IMR-90 (cell line): ENCODE measurements at regions not wholly inside any gene's neighbourhood (a gene's known extent, or its start where the extent isn't known, plus 50 kb on each side); places are given as distances from the start of the nearest gene placed in this dataset.

Experiments used
- ATAC-seq: fragments of 200-7000 bp; cut with Tn5 transposase; 2 replicates; pipeline ENCODE4 v1.9.1; 2020; ENCODE audit warnings: low read depth, mild to moderate bottlenecking, moderate library complexity
- BruUV-seq: library from RNA; stranded (reverse); fragments of 400-500 nt; replicated peaks from 2 replicates; lab custom pipeline; 2021; lab: Mats Ljungman, UMichigan
- CTCF ChIA-PET: fragments of 300-600 bp; formaldehyde crosslinking; extraction: SDS; loops from one replicate; lab custom pipeline; 2021; ENCODE audit warnings: antibody characterized with exemption; lab: Yijun Ruan, JAX
- POLR2A ChIA-PET: fragments of 300-600 bp; sonication (Branson Sonifier 250); formaldehyde crosslinking; loops from one replicate; lab custom pipeline; 2022; ENCODE audit warnings: antibody characterized with exemption; ENCODE audit not compliant: unreplicated experiment; lab: Charles Lee
- DNase-seq: peaks from one replicate; pipeline ENCODE4 v3.0.0; 2013
- H2AFZ ChIP-seq: replicated peaks from 2 replicates; pipeline ENCODE3; 2013; ENCODE audit warnings: low read length, mild to moderate bottlenecking; ENCODE audit not compliant: poor library complexity
- H2AK5ac ChIP-seq: 2 replicates; pipeline ENCODE4 v1.6.1; 2013; ENCODE audit warnings: low read depth, low read length, inconsistent platforms
- H2AK9ac ChIP-seq: replicated peaks from 2 replicates; pipeline ENCODE3; 2013; ENCODE audit warnings: mild to moderate bottlenecking, low read depth, low read length, moderate library complexity; ENCODE audit not compliant: poor library complexity
- H2BK120ac ChIP-seq: 2 replicates; pipeline ENCODE4 v1.6.1; 2013; ENCODE audit warnings: low read depth, low read length, inconsistent platforms
- H2BK15ac ChIP-seq: 3 replicates; pipeline ENCODE4 v1.6.1; 2013; ENCODE audit warnings: low read depth, low read length, inconsistent platforms
- H2BK20ac ChIP-seq: 2 replicates; pipeline ENCODE4 v1.6.1; 2013; ENCODE audit warnings: low read depth, mild to moderate bottlenecking, inconsistent platforms, low read length, moderate library complexity
- H2BK5ac ChIP-seq: 2 replicates; pipeline ENCODE4 v1.6.1; 2013; ENCODE audit warnings: mild to moderate bottlenecking, low read depth, low read length, inconsistent platforms; ENCODE audit not compliant: poor library complexity, severe bottlenecking
- H3K14ac ChIP-seq: replicated peaks from 2 replicates; pipeline ENCODE4 v1.6.1; 2013; ENCODE audit warnings: low read depth, low read length, inconsistent platforms
- H3K18ac ChIP-seq: 2 replicates; pipeline ENCODE4 v1.6.1; 2013; ENCODE audit warnings: low read depth, low read length, control low read depth
- H3K23ac ChIP-seq: 2 replicates; pipeline ENCODE4 v1.6.1; 2013; ENCODE audit warnings: low read depth, low read length, inconsistent platforms
- H3K27ac ChIP-seq: 2 replicates; pipeline ENCODE4 v1.5.1; 2013; ENCODE audit warnings: mild to moderate bottlenecking, control low read depth, low read length; ENCODE audit not compliant: insufficient read depth
- H3K27me3 ChIP-seq: 2 replicates; pipeline ENCODE4 v1.6.1; 2013; ENCODE audit warnings: low read length; ENCODE audit not compliant: control insufficient read depth, insufficient read depth
- H3K36me3 ChIP-seq: 2 replicates; pipeline ENCODE4 v1.6.1; 2013; ENCODE audit warnings: low read length, mixed read lengths; ENCODE audit not compliant: control insufficient read depth, insufficient read depth
- H3K4ac ChIP-seq: 2 replicates; pipeline ENCODE4 v1.6.1; 2013; ENCODE audit warnings: low read depth, low read length, inconsistent platforms
- H3K4me1 ChIP-seq: 2 replicates; pipeline ENCODE4 v1.6.1; 2013; ENCODE audit warnings: low read length, mixed read lengths; ENCODE audit not compliant: control insufficient read depth, insufficient read depth
- H3K4me2 ChIP-seq: 2 replicates; pipeline ENCODE4 v1.6.1; 2013; ENCODE audit warnings: low read depth, mild to moderate bottlenecking, control low read depth, low read length, moderate library complexity
- H3K4me3 ChIP-seq: 2 replicates; pipeline ENCODE4 v1.5.1; 2013; ENCODE audit warnings: low read depth, mild to moderate bottlenecking, control low read depth, low read length, moderate library complexity; ENCODE audit not compliant: insufficient read depth
- H3K56ac ChIP-seq: 2 replicates; pipeline ENCODE4 v1.6.1; 2013; ENCODE audit warnings: low read length, inconsistent platforms; ENCODE audit not compliant: insufficient read depth; ENCODE audit errors: extremely low read depth
- H3K79me1 ChIP-seq, 2 experiments: 2 replicates each; pipeline ENCODE4 v1.6.1; 2013; ENCODE audit warnings: low read length in 2 of 2, inconsistent platforms in 1 of 2, low read depth in 1 of 2
- H3K9ac ChIP-seq: 2 replicates; pipeline ENCODE4 v1.6.1; 2013; ENCODE audit warnings: low read depth, low read length, control low read depth
- H3K9me1 ChIP-seq: 2 replicates; pipeline ENCODE4 v1.6.1; 2013; ENCODE audit warnings: low read length, inconsistent platforms; ENCODE audit not compliant: insufficient read depth
- H3K9me3 ChIP-seq: 2 replicates; pipeline ENCODE4 v1.6.1; 2013; ENCODE audit warnings: low read length; ENCODE audit not compliant: control insufficient read depth, insufficient read depth
- H4K20me1 ChIP-seq: 2 replicates; pipeline ENCODE4 v1.6.1; 2013; ENCODE audit warnings: low read length, inconsistent platforms; ENCODE audit not compliant: insufficient read depth
- H4K5ac ChIP-seq: 2 replicates; pipeline ENCODE4 v1.6.1; 2013; ENCODE audit warnings: mild to moderate bottlenecking, low read depth, low read length, control low read depth
- H4K8ac ChIP-seq, 2 experiments: 2 replicates each; pipeline ENCODE4 v1.6.1; 2013; ENCODE audit warnings: low read depth in 2 of 2, low read length in 2 of 2, control low read depth in 1 of 2, inconsistent platforms in 1 of 2
- H4K91ac ChIP-seq: 2 replicates; pipeline ENCODE4 v1.6.1; 2013; ENCODE audit warnings: low read depth, low read length, inconsistent platforms; ENCODE audit not compliant: insufficient read depth
- BHLHE40 ChIP-seq: fragments of 150-350 bp; IDR thresholded peaks from 2 replicates; pipeline ENCODE4 v1.6.1; 2016; ENCODE audit warnings: mild to moderate bottlenecking, low read depth, low read length
- CEBPB ChIP-seq: IDR thresholded peaks from 2 replicates; pipeline ENCODE4 v1.6.1; 2012; ENCODE audit warnings: low read depth, low read length, improper control_type of control experiment
- FOS ChIP-seq: fragments of 150-350 bp; IDR thresholded peaks from 2 replicates; pipeline ENCODE4 v1.6.1; 2016; ENCODE audit warnings: low read depth, low read length
- POLR2A ChIP-seq: IDR thresholded peaks from 2 replicates; pipeline ENCODE4 v1.6.1; 2012; ENCODE audit warnings: mild to moderate bottlenecking, low read depth, low read length
- RCOR1 ChIP-seq: IDR thresholded peaks from 2 replicates; pipeline ENCODE4 v1.6.1; 2012; ENCODE audit warnings: mild to moderate bottlenecking, low read length, improper control_type of control experiment; ENCODE audit not compliant: insufficient replicate concordance
- USF2 ChIP-seq: fragments of 150-350 bp; IDR thresholded peaks from 2 replicates; pipeline ENCODE4 v1.6.1; 2017; ENCODE audit warnings: mild to moderate bottlenecking, antibody characterized with exemption, low read length, low read depth
- WGBS, 2 experiments: methylation state at CpG; one replicate each; pipeline versions ENCODE4 v1.1.5 to v1.1.7; 2013; ENCODE audit warnings: missing lambda C conversion rate in 2 of 2; ENCODE audit not compliant: insufficient read length in 1 of 2; ENCODE audit errors: extremely low coverage in 2 of 2; 5-methylcytosine and 5-hydroxymethylcytosine counted together
- dilution Hi-C: fragments of 300-500 bp; cut with HindIII; formaldehyde crosslinking; loops from one replicate; pipeline ENCODE4 v1.14.3; 2018; ENCODE audit warnings: low sequenced_read_pairs; ENCODE audit not compliant: unreplicated experiment
- in situ Hi-C: fragments of 300-500 bp; cut with MboI; formaldehyde crosslinking; loops from 3 replicates; pipeline ENCODE4 v1.14.3; 2019; ENCODE audit warnings: low sequenced_read_pairs, inconsistent platforms, mixed read lengths
- intact Hi-C: fragments of 100-400 bp; cut with micrococcal nuclease; formaldehyde crosslinking; loops from 2 replicates; pipeline ENCODE4 v1.10.0; 2022
- TF ChIP-seq, protein P1 (sequence below): fragments of 150-350 bp; IDR thresholded peaks from 2 replicates; pipeline ENCODE4 v1.6.1; 2016; ENCODE audit warnings: low read depth, mild to moderate bottlenecking, low read length, moderate library complexity, borderline replicate concordance
- TF ChIP-seq, protein P2 (sequence below): conservative IDR thresholded peaks from 2 replicates; pipeline ENCODE4 v1.5.1; 2012; ENCODE audit warnings: mild to moderate bottlenecking, low read depth, low read length, improper control_type of control experiment

GRCh38 chr13:44267203-44267602, 106.4 kb upstream of the SERP2 start:
- POLR2A ChIA-PET = no interaction called here
- Histone ChIP-seq H4K8ac (no peak overlapping the region), H2BK20ac (no peak overlapping the region), H3K9me1 (peaks cover 18% of the 10 kb centered on the region), H3K56ac (no peak overlapping the region), H3K4ac (no peak overlapping the region), H3K9ac (no peak overlapping the region), H2AFZ (no peak overlapping the region), H3K4me2 (no peak overlapping the region), H3K4me3 (no peak overlapping the region), H4K91ac (no peak overlapping the region), H3K9me3 (no peaks in the 10 kb centered on the region), H3K23ac (no peak overlapping the region), H2AK9ac (no peak overlapping the region), H3K36me3 (no peaks in the 10 kb centered on the region), H2AK5ac (0 out of 2 replicates have a peak overlapping the region, but pooled peaks have one; percentile 60), H3K18ac (no peak overlapping the region), H4K5ac (no peak overlapping the region), H2BK15ac (no peak overlapping the region), H4K20me1 (no peaks in the 10 kb centered on the region), H3K27ac (no peak overlapping the region), H3K27me3 (no peaks in the 10 kb centered on the region), H2BK5ac (no peak overlapping the region), H2BK120ac (no peak overlapping the region), H3K14ac (no peak overlapping the region), H3K4me1 (peaks cover 22% of the 10 kb centered on the region), H3K79me1 (no peaks in the 10 kb centered on the region)
- TF ChIP-seq FOS (no peak), BHLHE40 (no peak), RCOR1 (no peak), USF2 (no peak), CEBPB (no peak), POLR2A (no peak)
- TF ChIP-seq, protein P1, sequence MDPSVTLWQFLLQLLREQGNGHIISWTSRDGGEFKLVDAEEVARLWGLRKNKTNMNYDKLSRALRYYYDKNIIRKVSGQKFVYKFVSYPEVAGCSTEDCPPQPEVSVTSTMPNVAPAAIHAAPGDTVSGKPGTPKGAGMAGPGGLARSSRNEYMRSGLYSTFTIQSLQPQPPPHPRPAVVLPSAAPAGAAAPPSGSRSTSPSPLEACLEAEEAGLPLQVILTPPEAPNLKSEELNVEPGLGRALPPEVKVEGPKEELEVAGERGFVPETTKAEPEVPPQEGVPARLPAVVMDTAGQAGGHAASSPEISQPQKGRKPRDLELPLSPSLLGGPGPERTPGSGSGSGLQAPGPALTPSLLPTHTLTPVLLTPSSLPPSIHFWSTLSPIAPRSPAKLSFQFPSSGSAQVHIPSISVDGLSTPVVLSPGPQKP = no peak
- TF ChIP-seq, protein P2, sequence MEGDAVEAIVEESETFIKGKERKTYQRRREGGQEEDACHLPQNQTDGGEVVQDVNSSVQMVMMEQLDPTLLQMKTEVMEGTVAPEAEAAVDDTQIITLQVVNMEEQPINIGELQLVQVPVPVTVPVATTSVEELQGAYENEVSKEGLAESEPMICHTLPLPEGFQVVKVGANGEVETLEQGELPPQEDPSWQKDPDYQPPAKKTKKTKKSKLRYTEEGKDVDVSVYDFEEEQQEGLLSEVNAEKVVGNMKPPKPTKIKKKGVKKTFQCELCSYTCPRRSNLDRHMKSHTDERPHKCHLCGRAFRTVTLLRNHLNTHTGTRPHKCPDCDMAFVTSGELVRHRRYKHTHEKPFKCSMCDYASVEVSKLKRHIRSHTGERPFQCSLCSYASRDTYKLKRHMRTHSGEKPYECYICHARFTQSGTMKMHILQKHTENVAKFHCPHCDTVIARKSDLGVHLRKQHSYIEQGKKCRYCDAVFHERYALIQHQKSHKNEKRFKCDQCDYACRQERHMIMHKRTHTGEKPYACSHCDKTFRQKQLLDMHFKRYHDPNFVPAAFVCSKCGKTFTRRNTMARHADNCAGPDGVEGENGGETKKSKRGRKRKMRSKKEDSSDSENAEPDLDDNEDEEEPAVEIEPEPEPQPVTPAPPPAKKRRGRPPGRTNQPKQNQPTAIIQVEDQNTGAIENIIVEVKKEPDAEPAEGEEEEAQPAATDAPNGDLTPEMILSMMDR = no peak
- DNase-seq (no peak), ATAC-seq (no peak)
- BruUV-seq = no TSS peak
- dilution Hi-C loops (no loop called here), intact Hi-C loops (no loop called here), in situ Hi-C loops (no loop called here)
- CTCF ChIA-PET = interaction anchor here (0.7 kb wide), 1 partner anchor 52 kb away, joined by 4 read pairs; no protein-coding TSS in a partner anchor
- WGBS, 2 experiments = no CpG with 5 or more reads among the region's 1 CpG
